HEK293 (cell line): ENCODE measurements at regions not wholly inside any gene's neighbourhood (a gene's known extent, or its start where the extent isn't known, plus 50 kb on each side); places are given as distances from the start of the nearest gene placed in this dataset.

Experiments used
- CTCF ChIA-PET: fragments of 350-600 bp; formaldehyde crosslinking; extraction: SDS; loops from one replicate; lab custom pipeline; 2021; ENCODE audit warnings: antibody characterized with exemption; lab: Yijun Ruan, JAX
- POLR2A ChIA-PET: fragments of 300-600 bp; formaldehyde crosslinking; extraction: SDS; loops from one replicate; lab custom pipeline; 2020; ENCODE audit warnings: antibody characterized with exemption, inconsistent platforms; lab: Yijun Ruan, JAX
- H3K27ac ChIP-seq: fragments of 200-500 bp; sonication (Bioruptor generic); 2 replicates; pipeline ENCODE4 v1.5.1; 2014; ENCODE audit warnings: low read depth, low read length, control low read depth, inconsistent platforms; ENCODE audit errors: extremely low read depth
- H3K36me3 ChIP-seq, 2 experiments: fragments of 200-500 bp in 1 of 2; sonication (Bioruptor generic) in 1 of 2; 1 replicate in 1 of 2; 2 replicates in 1 of 2; pipeline ENCODE4 v1.5.1; 2014 to 2017; ENCODE audit warnings: inconsistent platforms in 2 of 2, low read length in 2 of 2; ENCODE audit not compliant: control insufficient read depth in 2 of 2, insufficient read depth in 1 of 2
- H3K4me1 ChIP-seq: fragments of 200-500 bp; sonication (Bioruptor generic); 2 replicates; pipeline ENCODE4 v1.5.1; 2014; ENCODE audit warnings: mild to moderate bottlenecking, low read length, inconsistent platforms; ENCODE audit not compliant: control insufficient read depth, insufficient read depth
- H3K4me3 ChIP-seq: 2 replicates; pipeline ENCODE4 v1.5.1; 2011; ENCODE audit warnings: low read depth, mild to moderate bottlenecking, control low read depth, low read length, moderate library complexity
- H3K9me3 ChIP-seq: fragments of 200-500 bp; sonication (Bioruptor generic); 2 replicates; pipeline ENCODE4 v1.5.1; 2014; ENCODE audit warnings: low read depth, low read length, inconsistent platforms; ENCODE audit not compliant: control insufficient read depth, insufficient read depth
- BCL11B ChIP-seq: fragments of 450-650 bp; formaldehyde crosslinking; IDR thresholded peaks from 2 replicates; pipeline ENCODE4 v1.5.1; 2016; ENCODE audit warnings: low read depth, missing biosample characterization, missing genetic modification characterization
- HOXD13 ChIP-seq: sonication (generic); formaldehyde crosslinking; IDR thresholded peaks from 2 replicates; pipeline ENCODE4 v1.8.0; 2022; ENCODE audit warnings: missing genetic modification reagents, borderline replicate concordance
- KLF10 ChIP-seq: fragments of 450-650 bp; IDR thresholded peaks from 2 replicates; pipeline ENCODE4 v1.5.1; 2018; ENCODE audit warnings: missing biosample characterization, mild to moderate bottlenecking, missing genetic modification characterization
- ZBTB20 ChIP-seq: fragments of 450-650 bp; formaldehyde crosslinking; IDR thresholded peaks from 2 replicates; pipeline ENCODE4 v1.5.1; 2016; ENCODE audit warnings: missing biosample characterization, missing genetic modification characterization
- ZEB2 ChIP-seq: fragments of 450-650 bp; formaldehyde crosslinking; IDR thresholded peaks from 2 replicates; pipeline ENCODE4 v1.5.1; 2016; ENCODE audit warnings: missing biosample characterization, missing genetic modification characterization
- ZNF121 ChIP-seq: fragments of 450-650 bp; formaldehyde crosslinking; IDR thresholded peaks from 2 replicates; pipeline ENCODE4 v1.5.1; 2016; ENCODE audit warnings: missing biosample characterization, missing genetic modification characterization
- ZNF138 ChIP-seq: fragments of 450-650 bp; formaldehyde crosslinking; IDR thresholded peaks from 2 replicates; pipeline ENCODE4 v1.5.1; 2016; ENCODE audit warnings: missing biosample characterization, missing genetic modification characterization, borderline replicate concordance
- ZNF202 ChIP-seq: fragments of 450-650 bp; formaldehyde crosslinking; IDR thresholded peaks from 2 replicates; pipeline ENCODE4 v1.5.1; 2016; ENCODE audit warnings: missing biosample characterization, missing genetic modification characterization, borderline replicate concordance
- ZNF354C ChIP-seq: fragments of 450-650 bp; formaldehyde crosslinking; IDR thresholded peaks from 2 replicates; pipeline ENCODE4 v1.5.1; 2016; ENCODE audit warnings: missing biosample characterization, missing genetic modification characterization, low read depth, borderline replicate concordance
- ZNF433 ChIP-seq: fragments of 450-650 bp; formaldehyde crosslinking; IDR thresholded peaks from 2 replicates; pipeline ENCODE4 v1.5.1; 2016; ENCODE audit warnings: missing biosample characterization, missing genetic modification characterization, low read depth
- ZNF529 ChIP-seq: fragments of 450-650 bp; formaldehyde crosslinking; IDR thresholded peaks from 2 replicates; pipeline ENCODE4 v1.5.1; 2017; ENCODE audit warnings: missing genetic modification characterization, missing biosample characterization; ENCODE audit not compliant: insufficient replicate concordance
- ZNF544 ChIP-seq: fragments of 450-650 bp; formaldehyde crosslinking; IDR thresholded peaks from 2 replicates; pipeline ENCODE4 v1.5.0; 2017; ENCODE audit warnings: missing biosample characterization, missing genetic modification characterization
- ZNF555 ChIP-seq: fragments of 450-650 bp; formaldehyde crosslinking; conservative IDR thresholded peaks from 2 replicates; pipeline ENCODE4 v1.5.1; 2017; ENCODE audit warnings: missing biosample characterization, mild to moderate bottlenecking, missing genetic modification characterization, inconsistent platforms
- ZNF558 ChIP-seq: fragments of 450-650 bp; formaldehyde crosslinking; IDR thresholded peaks from 2 replicates; pipeline ENCODE4 v1.5.1; 2016; ENCODE audit warnings: missing biosample characterization, missing genetic modification characterization
- ZNF610 ChIP-seq: fragments of 450-650 bp; formaldehyde crosslinking; IDR thresholded peaks from 2 replicates; pipeline ENCODE4 v1.5.1; 2016; ENCODE audit warnings: missing biosample characterization, missing genetic modification characterization, borderline replicate concordance
- ZNF707 ChIP-seq: fragments of 450-650 bp; formaldehyde crosslinking; IDR thresholded peaks from 2 replicates; pipeline ENCODE4 v1.5.1; 2016; ENCODE audit warnings: missing biosample characterization, missing genetic modification characterization
- ZNF776 ChIP-seq: fragments of 450-650 bp; formaldehyde crosslinking; IDR thresholded peaks from 2 replicates; pipeline ENCODE4 v1.5.0; 2017; ENCODE audit warnings: missing biosample characterization, missing genetic modification characterization, borderline replicate concordance
- ZNF791 ChIP-seq: fragments of 450-650 bp; formaldehyde crosslinking; IDR thresholded peaks from 2 replicates; pipeline ENCODE4 v1.5.1; 2016; ENCODE audit warnings: missing biosample characterization, missing genetic modification characterization
- ZNF830 ChIP-seq: fragments of 450-650 bp; IDR thresholded peaks from 2 replicates; pipeline ENCODE4 v1.5.0; 2018; ENCODE audit warnings: missing biosample characterization, missing genetic modification characterization, low read depth, mild to moderate bottlenecking, moderate library complexity
- TF ChIP-seq, protein P1 (sequence below): fragments of 450-650 bp; formaldehyde crosslinking; IDR thresholded peaks from 2 replicates; pipeline ENCODE4 v1.5.1; 2016; ENCODE audit warnings: missing biosample characterization, missing genetic modification characterization
- TF ChIP-seq, protein P2 (sequence below): fragments of 450-650 bp; formaldehyde crosslinking; IDR thresholded peaks from 2 replicates; pipeline ENCODE4 v1.5.1; 2016; ENCODE audit warnings: missing biosample characterization, missing genetic modification characterization, low read depth

- CTCF ChIA-PET: interaction anchor here (0.8 kb wide), 1 partner anchor 11 kb away, joined by 3 read pairs; no protein-coding TSS in a partner anchor
- no peak overlapping the region for H3K4me3 ChIP-seq
- H3K27ac ChIP-seq: no peak overlapping the region
- no peaks in the 10 kb centered on the region for H3K36me3 ChIP-seq
- no peaks in the 10 kb centered on the region for H3K4me1 ChIP-seq
- TF ChIP-seq ZNF791 (tag by site-specific recombination) (no peak), ZEB2 (tag by site-specific recombination) (no peak), ZNF558 (tag by site-specific recombination) (no peak), ZNF544 (tag by site-specific recombination) (no peak), ZNF121 (tag by site-specific recombination) (no peak), ZNF354C (tag by site-specific recombination) (no peak), ZNF610 (tag by site-specific recombination) (no peak), ZNF707 (tag by site-specific recombination) (no peak), ZNF202 (tag by site-specific recombination) (no peak), ZNF529 (no peak), ZBTB20 (tag by site-specific recombination) (no peak), ZNF433 (tag by site-specific recombination) (no peak)
- TF ChIP-seq, protein P1, sequence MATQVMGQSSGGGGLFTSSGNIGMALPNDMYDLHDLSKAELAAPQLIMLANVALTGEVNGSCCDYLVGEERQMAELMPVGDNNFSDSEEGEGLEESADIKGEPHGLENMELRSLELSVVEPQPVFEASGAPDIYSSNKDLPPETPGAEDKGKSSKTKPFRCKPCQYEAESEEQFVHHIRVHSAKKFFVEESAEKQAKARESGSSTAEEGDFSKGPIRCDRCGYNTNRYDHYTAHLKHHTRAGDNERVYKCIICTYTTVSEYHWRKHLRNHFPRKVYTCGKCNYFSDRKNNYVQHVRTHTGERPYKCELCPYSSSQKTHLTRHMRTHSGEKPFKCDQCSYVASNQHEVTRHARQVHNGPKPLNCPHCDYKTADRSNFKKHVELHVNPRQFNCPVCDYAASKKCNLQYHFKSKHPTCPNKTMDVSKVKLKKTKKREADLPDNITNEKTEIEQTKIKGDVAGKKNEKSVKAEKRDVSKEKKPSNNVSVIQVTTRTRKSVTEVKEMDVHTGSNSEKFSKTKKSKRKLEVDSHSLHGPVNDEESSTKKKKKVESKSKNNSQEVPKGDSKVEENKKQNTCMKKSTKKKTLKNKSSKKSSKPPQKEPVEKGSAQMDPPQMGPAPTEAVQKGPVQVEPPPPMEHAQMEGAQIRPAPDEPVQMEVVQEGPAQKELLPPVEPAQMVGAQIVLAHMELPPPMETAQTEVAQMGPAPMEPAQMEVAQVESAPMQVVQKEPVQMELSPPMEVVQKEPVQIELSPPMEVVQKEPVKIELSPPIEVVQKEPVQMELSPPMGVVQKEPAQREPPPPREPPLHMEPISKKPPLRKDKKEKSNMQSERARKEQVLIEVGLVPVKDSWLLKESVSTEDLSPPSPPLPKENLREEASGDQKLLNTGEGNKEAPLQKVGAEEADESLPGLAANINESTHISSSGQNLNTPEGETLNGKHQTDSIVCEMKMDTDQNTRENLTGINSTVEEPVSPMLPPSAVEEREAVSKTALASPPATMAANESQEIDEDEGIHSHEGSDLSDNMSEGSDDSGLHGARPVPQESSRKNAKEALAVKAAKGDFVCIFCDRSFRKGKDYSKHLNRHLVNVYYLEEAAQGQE: no peak
- H3K9me3 ChIP-seq: no peaks in the 10 kb centered on the region
- POLR2A ChIA-PET: interaction anchor here (0.7 kb wide), 1 partner anchor 618 kb away, joined by 3 read pairs; no protein-coding TSS in a partner anchor
Measured at GRCh38 chr10:90276894-90277475, 575.6 kb downstream of the KIF20B start.

DNA sequence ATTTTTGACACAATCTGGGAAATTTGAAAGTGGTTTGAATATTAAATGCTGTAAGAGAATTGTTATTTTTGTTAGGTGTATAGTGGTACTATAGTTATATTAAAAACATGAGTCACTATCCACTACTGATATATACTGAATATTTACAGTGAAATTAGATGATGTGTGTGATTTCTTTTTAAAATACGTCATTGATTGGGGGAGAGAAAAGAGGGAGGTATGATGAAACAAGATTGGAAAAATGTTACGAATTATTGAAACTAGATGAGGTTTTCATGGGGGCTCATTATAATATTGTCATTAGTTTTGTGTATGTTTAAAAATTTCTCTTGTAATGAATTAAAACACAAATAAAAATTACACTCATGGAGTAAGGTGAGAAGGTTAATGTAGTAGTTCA is 571.4 kb downstream of the HTR7 start:
- ChIA-PET CTCF (interaction anchor here (0.6 to 3.1 kb wide), 2 partner anchors 305 to 585 kb away, joined by 3 to 19 read pairs; partner anchors contain the start of gene RPP30), POLR2A (no interaction called here)
- H3K4me3 ChIP-seq: no peak overlapping the region
- no peak for TF ChIP-seq ZNF555 (tag by site-specific recombination)
- no peak for TF ChIP-seq ZNF138 (tag by site-specific recombination)
- no peak for TF ChIP-seq KLF10 (tag by site-specific recombination)
- TF ChIP-seq, protein P2, sequence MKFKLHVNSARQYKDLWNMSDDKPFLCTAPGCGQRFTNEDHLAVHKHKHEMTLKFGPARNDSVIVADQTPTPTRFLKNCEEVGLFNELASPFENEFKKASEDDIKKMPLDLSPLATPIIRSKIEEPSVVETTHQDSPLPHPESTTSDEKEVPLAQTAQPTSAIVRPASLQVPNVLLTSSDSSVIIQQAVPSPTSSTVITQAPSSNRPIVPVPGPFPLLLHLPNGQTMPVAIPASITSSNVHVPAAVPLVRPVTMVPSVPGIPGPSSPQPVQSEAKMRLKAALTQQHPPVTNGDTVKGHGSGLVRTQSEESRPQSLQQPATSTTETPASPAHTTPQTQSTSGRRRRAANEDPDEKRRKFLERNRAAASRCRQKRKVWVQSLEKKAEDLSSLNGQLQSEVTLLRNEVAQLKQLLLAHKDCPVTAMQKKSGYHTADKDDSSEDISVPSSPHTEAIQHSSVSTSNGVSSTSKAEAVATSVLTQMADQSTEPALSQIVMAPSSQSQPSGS: peak; percentile 62
- no peaks in the 10 kb centered on the region for H3K36me3 ChIP-seq
- H3K4me1 ChIP-seq: 0 out of 2 replicates have a peak, but pooled peaks cover 5% of the 10 kb centered on the region
- H3K9me3 ChIP-seq: no peaks in the 10 kb centered on the region
- no peak overlapping the region for H3K27ac ChIP-seq

GRCh38 chr10:90286941-90287340 is 570.9 kb downstream of the HTR7 start:
- no peak overlapping the region for H3K4me3 ChIP-seq
- CTCF ChIA-PET: interaction anchor here (3.1 kb wide), 1 partner anchor 305 kb away, joined by 19 read pairs; no protein-coding TSS in a partner anchor
- 0 out of 2 replicates have a peak, but pooled peaks cover 5% of the 10 kb centered on the region for H3K4me1 ChIP-seq
- H3K9me3 ChIP-seq: no peaks in the 10 kb centered on the region
- H3K36me3 ChIP-seq: no peaks in the 10 kb centered on the region
- POLR2A ChIA-PET: no interaction called here
- no peak for TF ChIP-seq ZNF830 (tag by site-specific recombination)
- no peak for TF ChIP-seq BCL11B
- TF ChIP-seq ZNF610 (tag by site-specific recombination): no peak
- no peak for TF ChIP-seq HOXD13 (CRISPR knock-in tag)
- no peak for TF ChIP-seq ZNF776 (tag by site-specific recombination)
- no peak overlapping the region for H3K27ac ChIP-seq
